ENCODE measurements at regions not wholly inside any gene's neighbourhood (a gene's known extent, or its start where the extent isn't known, plus 50 kb on each side); places are given as distances from the start of the nearest gene placed in this dataset.

DNA sequence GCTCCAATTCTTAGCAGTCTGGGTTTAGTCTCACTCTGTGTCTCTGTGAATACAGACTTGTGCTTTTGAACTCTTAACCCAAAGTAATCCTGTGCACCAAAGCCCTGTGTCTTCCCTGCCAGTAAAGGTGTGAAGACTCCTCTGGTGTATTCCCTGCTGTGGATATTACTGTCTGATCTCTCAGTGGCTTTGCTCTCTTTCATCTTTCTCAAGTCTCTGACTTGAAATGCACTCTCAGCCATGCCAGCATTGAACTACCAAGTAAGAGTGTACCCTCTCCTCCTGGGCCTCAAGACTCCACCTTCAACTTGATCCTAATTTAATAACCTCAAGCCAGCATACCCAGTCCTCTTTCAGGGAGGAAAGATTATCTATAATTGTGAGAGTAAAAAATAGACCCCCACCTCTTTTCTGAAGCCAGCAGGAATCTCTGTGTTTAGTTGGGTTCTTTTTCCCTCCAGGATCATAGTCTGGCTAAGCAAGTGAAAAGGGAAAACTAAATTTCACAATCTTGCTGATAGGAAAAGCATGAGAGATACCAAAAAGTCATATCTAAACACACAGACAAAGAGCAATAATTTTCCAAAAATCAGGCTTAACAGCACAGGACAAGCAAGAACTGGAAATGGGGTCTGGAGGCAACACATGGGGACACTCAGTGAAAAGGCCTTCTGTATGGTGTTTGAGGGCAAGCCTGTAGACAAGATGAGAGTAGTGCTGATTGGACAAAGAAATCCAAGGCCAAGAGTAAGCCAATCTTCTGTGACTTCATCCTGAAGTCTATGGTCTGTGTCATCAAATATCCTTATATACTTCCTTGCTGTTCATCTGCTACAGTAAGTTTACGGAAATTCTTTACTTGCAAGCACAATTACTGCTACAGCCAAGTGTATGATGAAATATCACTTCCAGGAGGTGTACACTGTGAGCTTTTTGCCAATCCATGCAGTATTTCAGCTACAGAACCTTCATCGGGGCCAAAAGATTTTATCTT lies 296.1 kb upstream of the TGFBR2 start:
- TF ChIP-seq ZNF114 (CRISPR knock-in tag; IDR thresholded peaks at IDR 0.05) (no peak), EZH2 (IDR thresholded peaks at IDR 0.05; ENCODE audit: low read depth, unreplicated experiment) (no peak), JUNB (IDR thresholded peaks at IDR 0.05; ENCODE audit: unreplicated experiment) (no peak), CTCF (conservative IDR thresholded peaks at IDR 0.05; ENCODE audit: low read depth in 2 of 2) (no peak), REST (IDR thresholded peaks at IDR 0.05; ENCODE audit: unreplicated experiment) (no peak), ZNF331 (CRISPR knock-in tag; IDR thresholded peaks at IDR 0.05; ENCODE audit: low read depth) (no peak), EZH2phosphoT487 (IDR thresholded peaks at IDR 0.05; ENCODE audit: unreplicated experiment) (no peak), ZNF462 (CRISPR knock-in tag; IDR thresholded peaks at IDR 0.05) (no peak), POLR2AphosphoS5 (IDR thresholded peaks at IDR 0.05; ENCODE audit: low read depth) (no peak), CREB1 (CRISPR knock-in tag; IDR thresholded peaks at IDR 0.05; ENCODE audit: low read depth) (no peak), STAT1 (IDR thresholded peaks at IDR 0.05; ENCODE audit: unreplicated experiment) (no peak)
- TF ChIP-seq, protein P1, sequence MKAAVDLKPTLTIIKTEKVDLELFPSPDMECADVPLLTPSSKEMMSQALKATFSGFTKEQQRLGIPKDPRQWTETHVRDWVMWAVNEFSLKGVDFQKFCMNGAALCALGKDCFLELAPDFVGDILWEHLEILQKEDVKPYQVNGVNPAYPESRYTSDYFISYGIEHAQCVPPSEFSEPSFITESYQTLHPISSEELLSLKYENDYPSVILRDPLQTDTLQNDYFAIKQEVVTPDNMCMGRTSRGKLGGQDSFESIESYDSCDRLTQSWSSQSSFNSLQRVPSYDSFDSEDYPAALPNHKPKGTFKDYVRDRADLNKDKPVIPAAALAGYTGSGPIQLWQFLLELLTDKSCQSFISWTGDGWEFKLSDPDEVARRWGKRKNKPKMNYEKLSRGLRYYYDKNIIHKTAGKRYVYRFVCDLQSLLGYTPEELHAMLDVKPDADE (IDR thresholded peaks at IDR 0.05), result no peak

Data from GM23338 (cell line).